Activated CD4-positive, alpha-beta T cell treated with anti-CD3 and anti-CD28 coated beads, Interleukin-10, Interleukin-2, amounts not matched to agents 100 ng/mL and 50 ng/mL, durations not matched to agents 16 hours and 8 hours (primary cell): ENCODE measurements at regions not wholly inside any gene's neighbourhood (a gene's known extent, or its start where the extent isn't known, plus 50 kb on each side); places are given as distances from the start of the nearest gene placed in this dataset.
"Not testable (repeated sequence)": the region's sequence is repeated elsewhere in the genome, so short reads cannot be mapped to it uniquely, and the experiment has no call there.

Experiments
- DNase-seq: peaks from one replicate; pipeline ENCODE4 v3.0.0-alpha.2; 2020

DNA sequence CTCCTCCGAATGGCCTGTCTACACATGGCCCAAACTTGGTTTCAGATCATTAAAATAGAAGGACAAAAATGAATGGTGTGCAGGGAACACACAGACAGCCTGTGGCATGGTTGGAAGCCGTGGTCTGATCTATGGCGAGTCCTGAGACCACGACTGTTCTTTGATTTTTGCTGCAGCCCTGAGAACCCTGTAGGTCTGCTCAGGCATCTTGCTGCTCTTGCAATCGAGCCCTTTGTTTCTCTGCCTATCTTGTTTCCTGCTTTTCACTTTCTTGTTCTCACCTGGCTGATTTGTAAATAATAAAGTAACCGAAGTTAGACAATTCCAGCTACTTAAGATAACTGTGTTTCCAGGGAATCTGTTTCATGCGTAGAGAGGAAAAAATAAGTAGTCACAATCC is 54.1 kb upstream of the NBPF9 start:
- not testable (repeated sequence) for DNase-seq

DNA sequence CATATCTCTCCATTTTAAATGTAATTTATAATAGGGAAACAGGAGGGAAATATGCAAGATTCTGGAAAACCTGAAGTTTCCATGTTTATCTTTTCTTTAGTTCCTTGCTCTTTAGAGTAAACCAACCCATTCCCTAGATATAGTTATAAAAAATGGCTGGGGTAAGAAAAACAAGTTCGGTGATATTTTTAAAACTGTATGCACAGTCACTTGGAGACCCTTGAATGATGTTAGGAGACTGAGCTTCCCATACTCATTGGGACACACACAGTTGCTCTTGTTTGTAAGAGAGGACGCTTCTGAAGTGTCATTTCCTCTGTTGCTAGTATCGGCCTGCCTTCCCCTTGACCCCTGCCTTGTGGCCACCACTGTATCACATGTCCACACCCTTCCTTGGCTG is 55.0 kb upstream of the NBPF9 start:
- not testable (repeated sequence) for DNase-seq

DNA sequence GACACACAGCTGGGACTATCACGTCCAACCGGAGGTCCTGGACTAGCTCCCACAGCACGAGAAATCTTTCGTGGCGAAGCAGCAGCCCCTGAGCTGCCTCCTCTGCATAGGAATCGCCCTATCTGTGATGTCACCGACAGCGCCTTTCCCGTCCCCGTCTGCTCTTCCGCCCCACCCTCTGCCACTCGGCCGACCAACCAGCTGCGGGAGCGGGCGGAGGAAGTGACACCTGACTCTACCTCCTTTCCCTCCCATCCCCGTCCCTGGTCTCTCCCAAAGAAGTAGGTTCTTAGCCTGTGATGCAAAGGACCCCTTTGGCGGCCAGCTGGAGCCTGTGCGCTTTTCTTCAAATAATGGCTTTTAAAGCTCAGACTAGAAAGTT is 59.7 kb upstream of the NBPF9 start:
- not testable (repeated sequence) for DNase-seq

DNA sequence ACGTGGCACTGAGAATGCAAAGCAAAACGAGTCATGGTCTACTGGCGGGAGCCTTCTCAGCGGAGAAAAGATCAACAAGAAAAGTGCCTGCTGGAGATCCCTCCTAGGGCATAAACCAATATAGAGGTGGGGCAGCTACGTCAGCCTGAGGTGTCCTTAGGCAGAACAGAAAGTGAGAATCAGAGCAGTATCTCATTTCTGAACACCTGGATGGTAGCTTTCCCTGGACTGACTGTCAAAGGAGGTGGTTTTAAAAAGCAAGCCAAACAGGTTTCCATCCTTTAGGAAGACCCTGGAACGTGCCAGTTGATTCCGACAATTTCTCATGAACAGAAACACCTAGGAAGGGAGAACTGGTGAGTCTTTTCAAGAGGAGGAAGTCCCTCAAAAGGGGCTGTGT is 71.4 kb upstream of the NBPF9 start:
- DNase-seq = peak; percentile 10

DNA sequence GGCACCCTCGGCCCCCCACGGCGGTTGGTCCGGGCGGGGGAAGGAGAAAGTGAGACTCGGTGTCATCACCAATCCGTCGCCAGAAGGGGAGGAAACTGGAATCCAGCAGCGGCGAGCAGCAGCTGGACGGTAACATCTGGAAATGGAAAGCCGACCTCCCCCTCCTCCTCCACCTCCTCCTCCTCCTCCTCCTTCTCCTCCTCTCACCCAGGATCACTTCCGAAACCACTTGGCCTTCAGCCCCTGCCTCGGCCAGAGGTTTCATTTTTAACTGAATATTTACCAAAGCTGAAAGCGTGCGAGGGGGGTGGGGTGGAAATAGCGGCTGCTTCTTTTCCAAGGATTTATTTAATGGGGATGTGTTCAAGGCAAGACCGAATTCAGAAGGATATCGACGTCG is 72.5 kb upstream of the NBPF9 start:
- DNase-seq = not testable (repeated sequence)

DNA sequence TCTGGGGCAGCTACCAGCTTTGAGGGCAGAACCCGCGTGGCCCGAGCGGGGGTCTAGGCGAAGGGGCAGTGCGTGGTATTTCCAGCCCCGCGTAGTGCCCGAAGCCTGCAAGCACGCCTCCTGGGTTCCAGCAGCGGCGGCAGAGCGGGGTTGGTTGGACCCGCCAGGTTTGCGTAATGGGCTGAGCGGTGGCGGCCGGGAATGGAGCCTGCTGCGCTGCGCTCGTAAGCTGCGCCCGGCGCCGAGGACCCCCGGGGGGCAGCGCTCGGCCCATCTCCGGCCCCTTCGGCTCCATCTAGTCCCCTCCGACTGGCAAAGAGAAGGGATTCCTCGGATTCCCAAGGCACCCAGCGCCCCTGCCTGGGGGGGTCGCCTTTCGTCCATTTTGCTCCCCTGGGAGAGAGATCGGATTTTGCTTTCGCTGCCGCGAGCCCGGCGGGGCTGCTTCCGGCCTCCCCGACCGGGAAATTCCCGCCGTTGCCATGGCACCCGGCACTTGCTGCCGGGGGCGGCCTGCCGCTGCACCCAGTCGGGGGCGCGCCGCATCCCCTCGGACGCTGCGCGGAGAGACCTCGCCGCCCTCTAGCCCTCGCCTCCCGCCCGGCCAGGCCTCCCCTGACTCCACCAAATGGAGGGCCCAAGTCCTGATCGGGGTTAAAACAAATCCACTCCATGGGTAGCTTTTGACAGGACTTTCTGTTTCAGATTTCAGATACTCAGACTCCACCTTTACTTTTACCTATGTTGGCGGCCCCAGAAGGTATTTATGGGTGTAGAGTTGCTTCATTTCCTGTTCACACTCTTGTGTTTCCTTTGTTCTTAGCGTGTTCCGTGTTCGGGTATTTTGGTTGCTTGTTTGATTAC is 73.3 kb upstream of the NBPF9 start:
- DNase-seq = peak; percentile 62

DNA sequence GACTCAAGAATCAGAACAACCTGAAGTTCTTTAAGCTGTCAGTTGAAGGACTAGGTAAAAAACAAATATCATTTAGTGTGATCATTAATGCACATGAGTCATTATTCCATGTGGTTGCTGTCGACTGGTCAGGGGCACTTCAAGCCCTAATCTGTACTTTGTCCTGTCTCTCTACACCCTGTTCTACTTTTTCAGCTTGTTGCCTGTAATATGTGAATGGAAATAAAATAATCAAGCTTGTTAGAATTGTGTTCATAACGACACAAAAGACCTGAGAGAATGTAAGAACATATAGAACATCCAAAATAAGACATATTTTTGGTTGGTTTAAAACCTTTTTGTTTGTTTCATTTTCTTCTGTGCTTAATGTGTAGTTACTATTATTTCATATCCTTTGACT is 87.4 kb upstream of the NBPF9 start:
- DNase-seq = not testable (repeated sequence)

DNA sequence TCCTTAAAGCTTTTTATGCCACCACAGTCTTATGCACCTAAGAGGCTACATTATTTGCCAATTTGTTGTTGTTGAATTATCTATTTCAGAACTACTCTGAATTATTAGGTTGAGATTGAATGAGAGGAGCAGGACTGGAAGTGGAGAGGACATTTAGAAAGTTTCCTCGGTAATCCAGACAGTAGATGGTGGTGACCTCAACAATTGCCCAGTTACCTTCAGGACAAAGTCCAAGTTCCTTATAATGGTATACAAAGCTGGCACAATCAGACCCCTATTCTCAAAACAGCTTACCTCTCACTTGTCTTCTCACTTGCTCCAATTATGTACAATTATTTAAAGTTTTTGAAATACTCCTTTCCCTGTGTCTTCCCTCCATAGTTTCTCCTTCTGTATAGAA is 93.3 kb upstream of the NBPF9 start:
- DNase-seq = not testable (repeated sequence)

DNA sequence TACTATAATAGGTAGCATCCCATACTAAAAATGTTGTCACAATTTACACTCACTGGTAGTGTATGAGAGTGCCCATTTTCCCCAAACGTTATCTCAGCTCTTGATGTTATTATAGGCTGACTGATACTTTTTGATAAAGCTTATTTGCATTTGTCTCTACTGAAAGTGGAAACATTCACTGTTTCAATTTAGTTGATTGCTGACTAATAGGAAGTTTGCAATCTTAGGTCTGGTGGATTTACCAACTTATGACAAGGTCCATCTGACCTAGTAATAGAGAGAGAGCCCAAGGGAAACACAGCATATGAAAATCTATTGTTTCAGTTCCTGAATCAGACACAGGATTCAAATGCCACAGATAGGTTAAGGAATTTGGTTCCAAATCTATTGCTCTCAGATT is 97.2 kb upstream of the NBPF9 start:
- DNase-seq = not testable (repeated sequence)

DNA sequence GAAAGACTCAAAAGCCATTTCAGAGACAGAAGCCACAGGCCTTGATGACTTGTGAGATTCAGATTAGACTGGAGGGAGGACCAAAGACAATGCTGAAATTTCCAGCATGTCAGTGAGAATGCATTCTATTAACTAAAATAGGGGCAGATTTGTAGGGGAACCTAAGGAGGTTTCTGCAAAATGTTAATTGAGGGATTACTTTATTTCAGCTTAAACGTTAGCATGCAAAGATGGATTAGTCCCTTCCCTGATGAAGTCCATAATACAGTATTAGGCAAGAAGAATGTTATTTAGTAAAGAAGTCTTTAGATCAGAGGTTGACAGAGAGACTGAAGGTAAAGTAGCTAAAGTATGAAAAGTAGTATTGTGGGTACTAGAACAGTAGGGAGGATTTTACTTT is 98.9 kb upstream of the NBPF9 start:
- DNase-seq = not testable (repeated sequence)

DNA sequence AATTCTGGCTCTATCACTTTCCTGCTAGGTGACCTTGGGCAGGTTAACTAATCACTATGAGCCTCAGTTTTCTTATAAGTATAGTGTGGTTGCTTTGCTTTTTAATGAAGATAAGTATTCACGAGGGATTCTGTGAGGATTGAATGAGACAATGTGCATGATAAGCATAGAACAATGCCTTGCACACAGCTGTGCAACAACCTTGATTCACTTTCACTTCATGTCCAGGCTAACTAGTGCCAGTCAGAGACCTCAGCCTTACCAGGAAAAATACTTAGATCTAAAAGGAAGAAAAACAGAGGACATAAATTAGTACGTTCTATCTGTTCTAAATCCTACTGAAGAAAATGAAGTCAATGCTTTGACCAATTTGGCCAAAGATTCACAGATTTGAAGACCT is 101.0 kb upstream of the NBPF9 start:
- not testable (repeated sequence) for DNase-seq

DNA sequence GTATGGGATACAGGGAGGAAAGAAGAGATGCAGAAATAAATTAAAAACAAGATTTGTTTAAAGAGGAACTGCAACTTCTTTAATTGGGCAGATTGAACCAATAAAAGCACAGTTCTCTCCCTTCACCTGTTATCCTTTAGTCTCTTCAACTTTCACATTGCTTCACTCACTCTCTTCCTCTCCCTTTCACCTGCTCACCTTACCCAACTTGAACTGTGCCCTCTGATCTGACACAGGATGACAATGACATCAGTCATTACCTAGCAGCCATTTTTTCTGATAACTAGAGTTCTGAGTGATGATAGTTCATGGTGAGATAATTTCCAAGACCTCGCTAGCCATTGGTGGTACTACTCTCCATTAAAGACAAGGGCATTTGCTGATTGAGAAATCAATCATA is 105.5 kb upstream of the NBPF9 start:
- DNase-seq = not testable (repeated sequence)

DNA sequence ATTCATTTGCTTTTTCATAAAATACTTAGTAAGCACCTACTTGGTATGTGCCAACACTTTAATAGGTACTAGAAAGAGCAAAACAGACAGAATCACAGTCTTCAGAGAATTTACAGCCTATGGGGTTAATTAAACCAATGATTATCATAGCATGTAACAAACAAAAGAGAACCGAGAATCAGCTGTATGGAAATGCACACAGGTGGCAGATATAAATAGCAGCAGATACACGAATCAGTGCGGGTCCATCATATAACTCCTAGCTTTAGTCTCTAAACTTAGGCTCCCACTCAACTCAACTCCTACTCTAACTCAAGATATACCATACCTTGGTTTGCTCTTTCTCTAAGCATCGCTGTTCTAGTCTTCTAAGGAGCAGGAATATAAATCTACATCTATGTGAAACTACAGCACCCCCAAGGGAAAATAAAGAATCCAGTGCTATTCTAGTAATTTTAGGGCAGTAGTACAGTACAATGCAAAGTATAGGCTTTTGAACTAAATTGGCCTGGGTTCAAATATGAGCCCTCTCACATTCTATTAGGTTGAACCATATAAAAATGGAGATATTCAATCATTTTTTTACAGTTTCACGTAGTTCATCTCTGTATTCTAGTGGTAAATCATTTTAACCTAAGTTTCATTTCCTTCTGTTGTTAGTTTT is 108.5 kb upstream of the NBPF9 start:
- DNase-seq = not testable (repeated sequence)

DNA sequence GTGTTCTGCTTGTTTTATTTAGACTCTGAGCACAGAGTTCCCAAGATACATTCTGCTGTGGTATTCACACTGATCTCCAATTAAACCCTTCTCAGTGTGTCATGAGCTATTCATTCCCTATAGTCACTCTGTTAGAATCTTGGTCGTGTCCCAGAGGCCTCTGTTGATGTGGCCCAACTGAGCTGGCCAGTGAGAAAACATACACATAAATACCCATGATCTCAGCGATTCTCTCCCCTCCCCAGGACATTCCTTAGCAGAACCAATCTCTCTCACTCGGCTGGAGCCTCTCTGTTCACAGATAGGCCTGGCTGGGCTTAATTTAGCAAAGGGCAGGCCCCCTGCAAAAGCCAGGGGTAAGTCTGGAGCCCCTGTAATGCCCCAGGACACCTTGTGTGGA is 109.6 kb upstream of the NBPF9 start:
- not testable (repeated sequence) for DNase-seq

DNA sequence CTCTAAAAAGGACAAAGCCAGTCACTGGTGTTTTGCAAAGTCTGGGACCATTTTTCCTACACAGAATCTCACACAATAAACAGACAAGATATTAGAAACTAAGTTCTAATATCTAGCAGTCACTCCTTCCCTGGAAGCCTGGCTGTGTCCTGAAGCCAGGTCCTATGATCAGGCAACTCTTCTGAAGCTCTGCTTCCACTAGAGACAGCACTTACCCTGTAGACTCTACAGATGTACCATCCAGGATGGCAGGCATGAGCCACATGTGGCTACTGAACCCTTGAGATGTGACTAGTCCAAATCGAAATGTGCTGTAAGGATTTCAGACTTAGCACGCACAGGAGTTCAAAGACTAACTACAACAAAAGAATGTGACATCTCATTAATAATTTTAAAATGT is 110.3 kb upstream of the NBPF9 start:
- DNase-seq = not testable (repeated sequence)

DNA sequence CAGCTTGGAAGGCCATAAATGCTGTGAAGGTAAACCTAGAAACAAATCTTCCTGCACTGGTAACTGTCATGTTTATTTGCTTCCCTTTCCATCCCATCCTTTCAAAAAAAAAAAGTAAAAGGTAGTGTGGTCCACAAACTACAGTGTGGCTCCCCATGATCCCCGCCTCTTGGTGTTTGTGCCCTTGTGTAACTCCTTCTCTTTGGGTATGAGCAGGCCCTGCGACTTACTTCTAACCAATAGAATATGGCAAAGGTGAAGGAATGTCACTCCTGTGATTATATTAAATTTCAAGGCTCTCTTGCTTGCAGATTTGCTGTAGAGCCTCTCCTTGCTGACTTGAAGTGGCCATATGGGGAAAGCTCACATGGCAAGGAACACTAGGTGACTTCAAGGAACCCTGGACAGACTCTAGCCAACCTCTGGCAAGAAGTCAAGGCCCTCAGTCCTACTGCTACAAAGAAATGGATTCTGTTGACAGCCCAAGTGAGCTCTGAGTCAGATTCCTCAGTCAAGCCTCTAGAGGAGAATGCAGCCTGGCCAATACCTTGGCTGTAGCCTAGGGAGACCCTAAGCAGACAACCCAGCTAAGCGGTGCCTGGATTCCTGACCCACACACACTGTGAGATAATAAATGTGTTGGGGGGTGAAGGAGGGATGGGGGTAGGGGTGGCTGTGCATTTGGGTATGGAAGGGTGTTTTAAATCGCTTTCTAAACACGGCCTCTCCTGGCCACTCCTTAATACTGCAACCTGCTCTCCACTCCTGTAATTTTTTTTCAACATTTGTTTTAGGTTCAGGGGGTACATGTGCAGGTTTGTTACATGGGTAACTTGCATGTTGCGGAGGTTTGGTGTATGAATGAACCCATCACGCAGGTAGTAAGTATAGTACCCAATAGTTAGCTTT is 115.0 kb upstream of the NBPF9 start:
- not testable (repeated sequence) for DNase-seq

DNA sequence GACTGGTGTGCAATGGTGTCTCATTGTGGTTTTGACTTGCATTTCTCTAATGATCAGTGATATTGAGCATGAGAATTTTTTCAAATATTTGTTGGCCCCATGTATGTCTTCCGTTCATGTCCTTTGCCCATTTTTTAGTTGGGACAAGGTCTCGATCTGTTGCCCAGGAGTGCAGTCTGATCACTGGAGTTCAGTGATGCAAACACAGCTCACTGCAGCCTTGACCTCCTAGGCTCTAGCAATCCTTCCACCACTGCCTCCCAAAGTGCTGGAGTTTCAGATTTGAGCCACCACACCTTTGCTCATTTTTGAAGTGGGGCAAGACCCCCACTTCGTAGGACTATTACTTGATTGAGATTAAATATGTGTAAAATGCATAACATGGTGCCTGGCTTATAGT is 116.2 kb upstream of the NBPF9 start:
- not testable (repeated sequence) for DNase-seq

DNA sequence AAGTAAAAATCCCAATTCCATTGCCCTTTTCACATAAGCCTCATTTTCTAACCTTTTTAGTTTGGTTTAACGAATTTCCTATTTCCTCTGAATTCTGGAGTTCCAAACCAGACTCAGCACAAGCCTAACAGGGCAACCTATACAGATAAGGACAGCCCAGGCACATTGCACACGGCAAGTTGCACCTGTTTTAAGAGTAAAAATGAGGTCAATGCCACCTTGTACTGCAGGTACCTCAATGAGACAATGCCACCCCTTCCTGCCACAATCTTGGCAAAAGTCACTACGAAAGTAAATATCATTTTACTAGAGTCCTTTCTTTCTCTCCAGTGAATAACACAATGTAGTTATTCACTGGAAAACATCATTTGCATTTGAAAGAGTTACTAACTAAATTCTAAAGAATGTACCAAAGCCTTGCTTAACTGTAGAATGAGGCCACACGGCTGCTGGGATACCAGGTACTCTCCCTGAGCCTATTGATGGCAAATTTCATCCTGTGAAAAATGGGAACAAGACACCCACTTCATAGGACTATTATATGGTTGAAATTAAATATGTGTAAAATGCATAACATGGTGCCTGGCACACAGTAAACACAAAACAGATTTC is 117.2 kb upstream of the NBPF9 start:
- not testable (repeated sequence) for DNase-seq

DNA sequence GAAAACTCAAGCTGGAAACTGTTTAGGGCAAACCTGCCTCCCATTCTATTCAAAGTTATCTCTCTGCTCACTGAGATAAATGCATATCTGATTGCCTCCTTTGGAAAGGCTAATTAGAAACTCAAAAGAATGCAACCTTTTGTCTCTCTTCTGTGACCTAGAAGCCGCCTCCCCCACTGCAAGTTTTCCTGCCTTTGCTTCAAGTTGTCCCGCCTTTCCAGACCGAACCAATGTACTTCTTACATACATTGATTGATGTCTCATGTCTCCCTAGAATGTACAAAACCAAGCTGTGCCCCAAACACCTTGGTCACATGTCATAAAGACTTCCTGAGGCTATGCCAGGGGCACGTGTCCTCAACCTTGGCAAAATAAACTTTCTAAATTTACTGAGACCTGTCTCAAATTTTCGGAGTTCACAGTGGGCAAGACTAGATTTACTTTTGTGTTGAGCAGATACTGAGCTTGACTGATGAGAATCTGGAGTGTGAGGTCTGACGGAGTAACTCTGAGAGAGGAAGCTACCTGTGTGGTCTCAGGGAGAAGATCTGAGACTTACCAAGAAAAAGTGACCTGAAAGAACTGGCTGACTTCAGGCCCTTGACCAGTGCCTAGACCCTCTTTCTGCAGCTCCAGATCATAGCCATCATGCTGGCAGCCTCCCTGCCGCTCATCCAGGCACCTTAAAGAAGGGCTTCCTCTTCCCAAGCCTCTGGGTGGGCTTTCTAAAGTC is 124.7 kb upstream of the NBPF9 start:
- not testable (repeated sequence) for DNase-seq

DNA sequence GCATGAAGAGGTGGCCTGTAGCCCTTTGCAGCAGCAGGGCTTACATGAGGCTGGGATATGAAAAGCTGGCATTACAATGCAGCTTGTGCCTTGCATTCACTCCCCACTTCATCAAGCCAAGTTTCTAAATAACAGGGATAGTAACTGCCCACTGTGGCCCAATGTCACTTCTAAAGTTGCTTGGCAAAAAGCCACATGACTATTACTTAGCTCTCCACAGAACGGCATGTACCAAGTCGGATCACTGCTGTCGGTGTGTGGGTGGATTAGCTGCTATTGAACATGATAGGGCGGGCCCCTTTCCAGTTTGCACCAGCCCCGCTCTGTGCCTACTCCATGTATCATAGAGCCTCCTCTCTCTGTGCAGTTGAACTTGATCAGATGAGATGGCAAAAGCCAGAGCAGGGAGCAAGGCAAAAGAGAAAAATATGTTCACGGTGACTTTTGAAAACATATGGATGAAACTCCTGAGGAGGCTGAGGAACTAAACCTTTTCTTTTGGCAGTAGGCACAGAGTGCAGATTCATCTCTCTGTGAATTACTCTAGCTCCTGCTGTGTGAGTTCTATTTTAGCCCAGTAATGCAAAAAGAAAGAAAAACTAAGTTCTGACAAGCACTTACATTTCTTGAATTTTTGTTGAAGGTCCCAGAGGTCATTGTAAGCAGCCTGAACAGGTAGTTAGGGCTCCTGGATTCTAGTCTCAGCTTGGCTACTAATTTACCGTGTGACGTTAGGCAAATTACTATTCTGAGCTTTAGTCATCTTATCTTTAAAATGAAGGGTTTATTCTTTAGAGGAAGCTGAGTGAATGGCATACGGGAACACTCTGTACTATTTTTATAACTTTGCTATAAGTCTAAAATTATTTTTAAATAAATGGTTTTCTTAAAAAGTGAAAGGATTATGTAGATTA is 125.6 kb upstream of the NBPF9 start:
- DNase-seq = not testable (repeated sequence)

DNA sequence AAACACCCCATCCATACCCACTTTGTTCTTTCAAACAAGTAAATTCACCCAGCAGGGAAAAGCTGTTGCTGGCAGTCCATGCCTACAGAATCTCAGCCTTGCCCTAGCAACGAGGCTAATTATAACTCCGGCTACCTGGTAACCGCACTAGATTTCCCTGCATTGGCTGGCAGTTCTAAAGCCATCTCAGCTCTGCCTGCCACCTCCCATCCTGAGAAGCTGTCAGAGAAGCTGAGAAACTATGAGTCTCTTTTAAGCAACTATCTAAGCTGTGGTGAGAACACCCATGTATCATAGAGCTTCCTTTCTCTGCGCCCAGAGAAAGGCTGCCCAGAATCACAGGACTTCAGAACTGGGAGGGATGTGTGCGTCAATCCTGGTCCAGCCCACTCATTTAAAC is 126.5 kb upstream of the NBPF9 start:
- not testable (repeated sequence) for DNase-seq
